ENCODE measurements at regions not wholly inside any gene's neighbourhood (a gene's known extent, or its start where the extent isn't known, plus 50 kb on each side); places are given as distances from the start of the nearest gene placed in this dataset.

GRCh38 chr1:200337410-200337809 lies 72.4 kb downstream of the ZNF281 start:
- no peaks in the 10 kb centered on the region for H3K27me3 ChIP-seq (ENCODE audit: low read depth)
- no peak for ATAC-seq
- intact Hi-C loops (cut with DNase I): no loop called here
- TF ChIP-seq CTCF (IDR thresholded peaks at IDR 0.05): no peak
- H3K36me3 ChIP-seq: no peaks in the 10 kb centered on the region
- no peak for DNase-seq
- H3K4me1 ChIP-seq: peaks cover 10% of the 10 kb centered on the region
- H3K9me3 ChIP-seq: no peaks in the 10 kb centered on the region
- H3K4me3 ChIP-seq: no peak overlapping the region
- no peak overlapping the region for H3K27ac ChIP-seq

- intact Hi-C loops (cut with DNase I): no loop called here
- Histone ChIP-seq H3K27ac (no peak overlapping the region), H3K9me3 (no peaks in the 10 kb centered on the region), H3K36me3 (no peaks in the 10 kb centered on the region), H3K27me3 (ENCODE audit: low read depth) (no peaks in the 10 kb centered on the region), H3K4me3 (no peak overlapping the region), H3K4me1 (peaks cover 10% of the 10 kb centered on the region)
- no peak for ATAC-seq
- DNase-seq: no peak
- no peak for TF ChIP-seq CTCF (IDR thresholded peaks at IDR 0.05)
Measured at GRCh38 chr1:200336901-200337391, 72.9 kb downstream of the ZNF281 start.

- no peak for TF ChIP-seq CTCF (IDR thresholded peaks at IDR 0.05)
- Histone ChIP-seq H3K27me3 (ENCODE audit: low read depth) (no peaks in the 10 kb centered on the region), H3K27ac (no peak overlapping the region), H3K9me3 (no peaks in the 10 kb centered on the region), H3K4me3 (no peak overlapping the region), H3K4me1 (peaks cover 10% of the 10 kb centered on the region), H3K36me3 (no peaks in the 10 kb centered on the region)
- no peak for DNase-seq
- ATAC-seq: no peak
- intact Hi-C loops (cut with DNase I): no loop called here
Measured at GRCh38 chr1:200336101-200336845, 73.6 kb downstream of the ZNF281 start.

- no peak overlapping the region for H3K27ac ChIP-seq
- intact Hi-C loops (cut with DNase I): no loop called here
- H3K4me3 ChIP-seq: no peak overlapping the region
- H3K4me1 ChIP-seq: peaks cover 10% of the 10 kb centered on the region
- no peak for TF ChIP-seq CTCF (IDR thresholded peaks at IDR 0.05)
- ATAC-seq (no peak), DNase-seq (no peak)
- H3K9me3 ChIP-seq: no peaks in the 10 kb centered on the region
- no peaks in the 10 kb centered on the region for H3K36me3 ChIP-seq
- no peaks in the 10 kb centered on the region for H3K27me3 ChIP-seq (ENCODE audit: low read depth)
Measured at GRCh38 chr1:200334661-200335256, 75.1 kb downstream of the ZNF281 start.

GRCh38 chr1:200333329-200333728 lies 76.5 kb downstream of the ZNF281 start:
- ATAC-seq (no peak), DNase-seq (no peak)
- H3K4me3 ChIP-seq: no peak overlapping the region
- H3K36me3 ChIP-seq: no peaks in the 10 kb centered on the region
- intact Hi-C loops (cut with DNase I): no loop called here
- TF ChIP-seq CTCF (IDR thresholded peaks at IDR 0.05): no peak
- H3K4me1 ChIP-seq: peaks cover 10% of the 10 kb centered on the region
- no peaks in the 10 kb centered on the region for H3K27me3 ChIP-seq (ENCODE audit: low read depth)
- no peaks in the 10 kb centered on the region for H3K9me3 ChIP-seq
- H3K27ac ChIP-seq: no peak overlapping the region

Data from lower lobe of right lung (tissue), 2 donors.